Parathyroid adenoma (tissue), 2 donors: ENCODE measurements at regions not wholly inside any gene's neighbourhood (a gene's known extent, or its start where the extent isn't known, plus 50 kb on each side); places are given as distances from the start of the nearest gene placed in this dataset.

Source experiments
- H2AFZ ChIP-seq: fragments of 300-600 bp; sonication (generic); one replicate; pipeline ENCODE4 v1.7.0; 2017; ENCODE audit warnings: antibody characterized with exemption, mild to moderate bottlenecking
- H3K27ac ChIP-seq: fragments of 300-600 bp; sonication (generic); one replicate; pipeline ENCODE4 v1.7.0; 2017
- H3K27me3 ChIP-seq: fragments of 300-600 bp; sonication (generic); one replicate; pipeline ENCODE4 v1.7.0; 2017; ENCODE audit warnings: low read length; ENCODE audit not compliant: control insufficient read depth, insufficient read depth
- H3K36me3 ChIP-seq: fragments of 300-600 bp; sonication (generic); one replicate; pipeline ENCODE4 v1.7.0; 2017; ENCODE audit warnings: low read length; ENCODE audit not compliant: control insufficient read depth, insufficient read depth
- H3K4me1 ChIP-seq: fragments of 300-600 bp; sonication (generic); one replicate; pipeline ENCODE4 v1.7.0; 2017; ENCODE audit warnings: control low read depth
- H3K4me2 ChIP-seq: fragments of 300-600 bp; sonication (generic); one replicate; pipeline ENCODE4 v1.7.0; 2017; ENCODE audit warnings: low read length
- H3K4me3 ChIP-seq: fragments of 300-600 bp; sonication (generic); one replicate; pipeline ENCODE4 v1.7.0; 2017; ENCODE audit warnings: low read depth, low read length
- H3K79me2 ChIP-seq: fragments of 300-600 bp; sonication (generic); one replicate; pipeline ENCODE4 v1.7.0; 2017; ENCODE audit warnings: control low read depth
- H3K9ac ChIP-seq: fragments of 300-600 bp; sonication (generic); one replicate; pipeline ENCODE4 v1.7.0; 2017; ENCODE audit warnings: mild to moderate bottlenecking
- H3K9me3 ChIP-seq: fragments of 300-600 bp; sonication (generic); one replicate; pipeline ENCODE4 v1.7.0; 2017; ENCODE audit warnings: low read length; ENCODE audit not compliant: control insufficient read depth
- CTCF ChIP-seq: fragments of 300-600 bp; sonication (generic); IDR thresholded peaks from one replicate; pipeline ENCODE4 v1.7.0; 2017; ENCODE audit warnings: antibody characterized with exemption, mild to moderate bottlenecking
- donor health status: primary hyperparathyroidism.

GRCh38 chr12:127308148-127308547, 958.8 kb upstream of the TMEM132C start:
- no peak overlapping the region for H3K27ac ChIP-seq
- no peaks in the 10 kb centered on the region for H3K27me3 ChIP-seq
- no peak overlapping the region for H3K4me2 ChIP-seq
- H3K9me3 ChIP-seq: no peaks in the 10 kb centered on the region
- no peak overlapping the region for H3K4me3 ChIP-seq
- H3K36me3 ChIP-seq: no peaks in the 10 kb centered on the region
- no peaks in the 10 kb centered on the region for H3K79me2 ChIP-seq
- H3K4me1 ChIP-seq: no peaks in the 10 kb centered on the region
- TF ChIP-seq CTCF: no peak
- no peak overlapping the region for H3K9ac ChIP-seq
- no peak overlapping the region for H2AFZ ChIP-seq

- Histone ChIP-seq H3K9me3 (no peaks in the 10 kb centered on the region), H2AFZ (no peak overlapping the region), H3K79me2 (no peaks in the 10 kb centered on the region), H3K9ac (no peak overlapping the region), H3K4me1 (no peaks in the 10 kb centered on the region), H3K4me3 (no peak overlapping the region), H3K36me3 (no peaks in the 10 kb centered on the region), H3K4me2 (no peak overlapping the region), H3K27ac (no peak overlapping the region), H3K27me3 (no peaks in the 10 kb centered on the region)
- TF ChIP-seq CTCF: no peak
Measured at GRCh38 chr12:127310548-127310947, 956.4 kb upstream of the TMEM132C start.

- H3K9me3 ChIP-seq: no peaks in the 10 kb centered on the region
- H3K9ac ChIP-seq: no peak overlapping the region
- H3K27me3 ChIP-seq: no peaks in the 10 kb centered on the region
- H3K79me2 ChIP-seq: no peaks in the 10 kb centered on the region
- H3K4me2 ChIP-seq: no peak overlapping the region
- no peaks in the 10 kb centered on the region for H3K36me3 ChIP-seq
- H2AFZ ChIP-seq: no peak overlapping the region
- no peak overlapping the region for H3K27ac ChIP-seq
- TF ChIP-seq CTCF: no peak
- no peak overlapping the region for H3K4me3 ChIP-seq
- no peaks in the 10 kb centered on the region for H3K4me1 ChIP-seq
Measured at GRCh38 chr12:127311720-127312364, 955.1 kb upstream of the TMEM132C start.

GRCh38 chr12:127324681-127325080, 942.3 kb upstream of the TMEM132C start:
- no peaks in the 10 kb centered on the region for H3K79me2 ChIP-seq
- H3K27me3 ChIP-seq: no peaks in the 10 kb centered on the region
- no peak overlapping the region for H3K9ac ChIP-seq
- H2AFZ ChIP-seq: no peak overlapping the region
- no peak overlapping the region for H3K27ac ChIP-seq
- H3K4me1 ChIP-seq: no peaks in the 10 kb centered on the region
- no peaks in the 10 kb centered on the region for H3K36me3 ChIP-seq
- no peaks in the 10 kb centered on the region for H3K9me3 ChIP-seq
- no peak overlapping the region for H3K4me3 ChIP-seq
- no peak overlapping the region for H3K4me2 ChIP-seq
- no peak for TF ChIP-seq CTCF

- Histone ChIP-seq H3K9ac (no peak overlapping the region), H3K4me2 (no peak overlapping the region), H3K36me3 (no peaks in the 10 kb centered on the region), H3K79me2 (no peaks in the 10 kb centered on the region), H3K9me3 (no peaks in the 10 kb centered on the region), H2AFZ (no peak overlapping the region), H3K27me3 (no peaks in the 10 kb centered on the region), H3K27ac (no peak overlapping the region), H3K4me3 (no peak overlapping the region), H3K4me1 (no peaks in the 10 kb centered on the region)
- TF ChIP-seq CTCF: no peak
Measured at GRCh38 chr12:127327986-127328385, 939.0 kb upstream of the TMEM132C start.
